OCI-LY1 (cell line): ENCODE measurements at regions not wholly inside any gene's neighbourhood (a gene's known extent, or its start where the extent isn't known, plus 50 kb on each side); places are given as distances from the start of the nearest gene placed in this dataset.

Experiments used
- H2AFZ ChIP-seq: fragments of 200-600 bp; sonication (generic), shearing (Covaris generic); 2 replicates; pipeline ENCODE4 v1.6.0; 2014; ENCODE audit warnings: antibody characterized with exemption, mild to moderate bottlenecking, low read length
- H3F3A ChIP-seq: fragments of 200-600 bp; sonication (generic), shearing (Covaris generic); 2 replicates; pipeline ENCODE4 v1.6.0; 2014; ENCODE audit warnings: mild to moderate bottlenecking, antibody characterized with exemption, low read length, moderate library complexity; ENCODE audit not compliant: insufficient read depth
- H3K27ac ChIP-seq: fragments of 200-600 bp; sonication (generic); 2 replicates; pipeline ENCODE4 v1.5.1; 2014; ENCODE audit warnings: low read length, mixed run types, mild to moderate bottlenecking, low read depth; ENCODE audit not compliant: poor library complexity, severe bottlenecking
- H3K27me3 ChIP-seq: fragments of 200-600 bp; sonication (generic); 2 replicates; pipeline ENCODE4 v1.6.0; 2014; ENCODE audit warnings: antibody characterized with exemption, mild to moderate bottlenecking, low read length, moderate library complexity; ENCODE audit not compliant: insufficient read depth
- H3K36me3 ChIP-seq: fragments of 200-600 bp; sonication (generic); 2 replicates; pipeline ENCODE4 v1.6.1; 2014; ENCODE audit warnings: mild to moderate bottlenecking, antibody characterized with exemption, low read length, moderate library complexity, mixed read lengths; ENCODE audit not compliant: insufficient read depth
- H3K4me1 ChIP-seq: fragments of 200-600 bp; sonication (generic); 2 replicates; pipeline ENCODE4 v1.5.1; 2014; ENCODE audit warnings: mild to moderate bottlenecking, low read length, moderate library complexity; ENCODE audit not compliant: insufficient read depth, severe bottlenecking
- H3K4me2 ChIP-seq: fragments of 200-600 bp; sonication (generic), shearing (Covaris generic); 2 replicates; pipeline ENCODE4 v1.6.1; 2014; ENCODE audit warnings: low read length
- H3K4me3 ChIP-seq: fragments of 200-600 bp; sonication (generic); 2 replicates; pipeline ENCODE4 v1.5.1; 2014; ENCODE audit warnings: low read length, low read depth, mild to moderate bottlenecking, mixed read lengths; ENCODE audit not compliant: poor library complexity, severe bottlenecking
- H3K79me2 ChIP-seq: fragments of 200-600 bp; shearing (Covaris generic); 2 replicates; pipeline ENCODE4 v1.6.1; 2016; ENCODE audit warnings: mixed run types, low read length, mixed read lengths; ENCODE audit not compliant: insufficient read depth
- H3K9ac ChIP-seq: fragments of 200-600 bp; sonication (generic), shearing (Covaris generic); 2 replicates; pipeline ENCODE4 v1.6.1; 2014; ENCODE audit warnings: mild to moderate bottlenecking, low read length, mixed read lengths
- H3K9me2 ChIP-seq: fragments of 200-600 bp; sonication (generic), shearing (Covaris generic); 2 replicates; pipeline ENCODE4 v1.6.1; 2014; ENCODE audit warnings: low read depth, mild to moderate bottlenecking, low read length, mixed read lengths
- H3K9me3 ChIP-seq: fragments of 200-600 bp; shearing (Covaris generic); 2 replicates; pipeline ENCODE4 v1.6.1; 2014; ENCODE audit warnings: low read length, mixed read lengths
- H4K20me1 ChIP-seq: fragments of 200-600 bp; sonication (generic), shearing (Covaris generic); 2 replicates; pipeline ENCODE4 v1.6.0; 2016; ENCODE audit warnings: mild to moderate bottlenecking, low read length; ENCODE audit not compliant: insufficient read depth
- CTCF ChIP-seq: fragments of 200-600 bp; sonication (generic), shearing (Covaris generic); IDR thresholded peaks from 2 replicates; pipeline ENCODE4 v1.5.1; 2017; ENCODE audit warnings: mild to moderate bottlenecking, antibody characterized with exemption, low read length, moderate library complexity, mixed read lengths
- EZH2 ChIP-seq: fragments of 200-600 bp; sonication (generic), shearing (Covaris generic); IDR thresholded peaks from 2 replicates; pipeline ENCODE4 v1.8.0; 2017; ENCODE audit warnings: borderline replicate concordance, mixed run types, mild to moderate bottlenecking, antibody characterized with exemption, low read length, moderate library complexity, mixed read lengths

- TF ChIP-seq EZH2 (no peak), CTCF (no peak)
- no peak overlapping the region for H3K4me3 ChIP-seq
- no peaks in the 10 kb centered on the region for H3K9me3 ChIP-seq
- H3K36me3 ChIP-seq = no peaks in the 10 kb centered on the region
- no peaks in the 10 kb centered on the region for H3K79me2 ChIP-seq
- no peak overlapping the region for H3K9ac ChIP-seq
- H3K27ac ChIP-seq = no peak overlapping the region
- H2AFZ ChIP-seq = no peak overlapping the region
- H3F3A ChIP-seq = no peaks in the 10 kb centered on the region
- H3K27me3 ChIP-seq = no peaks in the 10 kb centered on the region
- H4K20me1 ChIP-seq = no peaks in the 10 kb centered on the region
- no peaks in the 10 kb centered on the region for H3K9me2 ChIP-seq
- H3K4me1 ChIP-seq = no peaks in the 10 kb centered on the region
- H3K4me2 ChIP-seq = no peak overlapping the region
These were observed 51.3 kb upstream of the PTPN3 start for GRCh38 chr9:109549386-109549785.

- Histone ChIP-seq H3K9me2 (no peaks in the 10 kb centered on the region), H3K27me3 (no peaks in the 10 kb centered on the region), H3K9me3 (no peaks in the 10 kb centered on the region), H3K27ac (no peak overlapping the region), H3F3A (no peaks in the 10 kb centered on the region), H3K4me3 (no peak overlapping the region), H3K79me2 (no peaks in the 10 kb centered on the region), H3K4me1 (no peaks in the 10 kb centered on the region), H2AFZ (no peak overlapping the region), H3K36me3 (no peaks in the 10 kb centered on the region), H4K20me1 (no peaks in the 10 kb centered on the region), H3K9ac (no peak overlapping the region), H3K4me2 (no peak overlapping the region)
- TF ChIP-seq CTCF (no peak), EZH2 (no peak)
These were observed 53.5 kb upstream of the PTPN3 start for GRCh38 chr9:109551651-109552050.

- H4K20me1 ChIP-seq = no peaks in the 10 kb centered on the region
- no peak overlapping the region for H2AFZ ChIP-seq
- no peak overlapping the region for H3K4me2 ChIP-seq
- H3K4me1 ChIP-seq = no peaks in the 10 kb centered on the region
- no peak for TF ChIP-seq EZH2
- no peak for TF ChIP-seq CTCF
- H3K27ac ChIP-seq = no peak overlapping the region
- H3K79me2 ChIP-seq = no peaks in the 10 kb centered on the region
- no peaks in the 10 kb centered on the region for H3K9me2 ChIP-seq
- no peak overlapping the region for H3K4me3 ChIP-seq
- H3K36me3 ChIP-seq = no peaks in the 10 kb centered on the region
- no peak overlapping the region for H3K9ac ChIP-seq
- H3K9me3 ChIP-seq = no peaks in the 10 kb centered on the region
- H3F3A ChIP-seq = no peaks in the 10 kb centered on the region
- H3K27me3 ChIP-seq = no peaks in the 10 kb centered on the region
These were observed 57.1 kb upstream of the PTPN3 start for GRCh38 chr9:109555215-109555614.
